Amniotic stem cell (primary cell): ENCODE measurements at regions not wholly inside any gene's neighbourhood (a gene's known extent, or its start where the extent isn't known, plus 50 kb on each side); places are given as distances from the start of the nearest gene placed in this dataset.
A peak's percentile ranks its signal among the peaks of the same experiment; 100 is the strongest.

Experiments
- DNase-seq: peaks from one replicate; lab custom pipeline; 2025; lab: John Stamatoyannopoulos, UW

- no peak for DNase-seq
Observed at GRCh38 chr1:181390410-181391077, 92.8 kb upstream of the CACNA1E start.

GRCh38 chr1:181391301-181391900 is 91.9 kb upstream of the CACNA1E start:
- DNase-seq, result no peak

GRCh38 chr1:181392133-181392532 is 91.2 kb upstream of the CACNA1E start:
- DNase-seq, result no peak

- DNase-seq, result no peak
Observed at GRCh38 chr1:181392613-181393220, 90.6 kb upstream of the CACNA1E start.

GRCh38 chr1:181394766-181395165 is 88.6 kb upstream of the CACNA1E start:
- DNase-seq, result no peak

DNA sequence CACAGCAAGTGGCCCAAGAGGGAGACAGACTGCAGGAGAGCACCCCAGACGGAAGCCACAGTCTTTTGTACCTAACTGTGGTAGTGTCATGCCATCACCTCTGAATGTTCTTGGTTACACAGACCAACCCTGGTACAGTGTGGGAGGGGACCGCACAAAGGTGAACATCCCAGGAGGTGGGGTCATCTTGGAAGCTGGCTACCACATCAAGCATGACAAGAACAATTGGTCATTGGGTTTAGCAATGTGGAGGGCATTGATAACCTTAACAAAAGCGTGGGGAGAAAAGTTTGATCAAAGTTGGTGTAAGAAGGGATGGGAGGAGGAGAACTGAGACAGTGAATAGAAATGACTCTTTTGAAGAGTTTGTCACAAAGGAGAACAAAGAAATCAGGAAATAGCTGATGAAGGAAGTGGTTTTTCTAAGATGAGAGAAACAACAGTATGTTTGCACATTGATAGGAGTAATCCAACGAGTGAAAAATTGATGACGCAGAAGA is 87.1 kb upstream of the CACNA1E start:
- DNase-seq, result no peak

- no peak for DNase-seq
Observed at GRCh38 chr1:181396811-181397210, 86.5 kb upstream of the CACNA1E start.

DNA sequence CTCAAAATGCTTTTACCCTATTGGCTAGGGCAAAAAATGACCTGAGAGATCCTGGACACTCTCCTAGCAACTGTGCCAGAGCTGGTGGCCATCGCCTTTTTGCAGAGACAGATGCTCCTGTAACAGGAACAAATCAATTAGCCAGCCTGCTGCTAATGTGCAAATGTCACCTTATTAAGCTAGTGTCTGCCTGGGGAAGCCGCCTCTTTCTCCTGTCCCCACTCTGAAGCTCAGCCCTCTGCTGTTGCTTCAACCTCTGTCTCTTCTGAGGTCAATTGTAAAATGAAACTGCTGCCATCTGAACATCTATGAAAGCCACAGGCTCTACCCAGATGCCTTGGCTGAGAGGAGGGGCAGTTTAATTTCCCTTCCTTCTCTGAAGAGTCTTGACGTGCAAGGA is 85.5 kb upstream of the CACNA1E start:
- no peak for DNase-seq

DNA sequence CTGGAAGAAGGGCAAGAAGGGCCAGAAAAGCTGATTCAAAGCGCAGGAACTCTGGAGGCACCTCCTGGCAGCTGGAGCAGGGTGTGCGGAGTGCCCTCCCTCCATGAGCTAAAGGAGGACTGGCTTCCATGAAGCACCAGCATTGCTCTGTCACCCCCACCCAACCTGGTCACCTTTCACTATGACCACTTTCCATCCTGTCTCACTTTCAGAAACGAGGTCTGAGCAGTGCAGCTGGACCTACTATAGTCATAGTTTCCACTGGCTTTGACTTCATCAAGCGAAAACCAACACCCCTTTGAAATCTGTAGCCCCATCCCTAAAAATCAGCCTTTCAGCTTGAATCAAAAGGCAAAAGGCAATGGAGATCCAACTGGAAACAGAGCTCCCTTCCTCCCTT is 84.8 kb upstream of the CACNA1E start:
- DNase-seq, result no peak

DNA sequence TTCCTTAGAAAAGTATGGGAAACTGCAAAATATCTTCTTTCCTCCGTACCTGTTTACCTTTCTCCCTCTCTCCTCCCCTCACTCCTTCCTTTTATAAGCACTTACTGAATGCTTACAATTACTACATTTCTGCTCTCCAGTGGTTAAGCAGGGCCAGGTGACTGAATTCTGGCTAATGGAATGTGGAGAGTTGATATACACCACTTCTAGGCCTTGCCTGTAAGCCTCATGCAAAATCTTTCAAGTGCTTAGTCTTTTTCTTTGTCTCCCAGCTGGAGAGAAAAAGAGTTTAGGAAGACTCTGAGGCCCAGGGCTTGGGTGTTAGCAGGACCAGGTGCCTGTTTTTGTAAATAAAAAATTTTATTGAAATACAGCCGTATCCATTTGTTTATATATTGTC is 77.7 kb upstream of the CACNA1E start:
- DNase-seq, result no peak

GRCh38 chr1:181406989-181407388 is 76.3 kb upstream of the CACNA1E start:
- DNase-seq, result no peak

- DNase-seq, result no peak
Observed at GRCh38 chr1:181409981-181410380, 73.3 kb upstream of the CACNA1E start.

DNA sequence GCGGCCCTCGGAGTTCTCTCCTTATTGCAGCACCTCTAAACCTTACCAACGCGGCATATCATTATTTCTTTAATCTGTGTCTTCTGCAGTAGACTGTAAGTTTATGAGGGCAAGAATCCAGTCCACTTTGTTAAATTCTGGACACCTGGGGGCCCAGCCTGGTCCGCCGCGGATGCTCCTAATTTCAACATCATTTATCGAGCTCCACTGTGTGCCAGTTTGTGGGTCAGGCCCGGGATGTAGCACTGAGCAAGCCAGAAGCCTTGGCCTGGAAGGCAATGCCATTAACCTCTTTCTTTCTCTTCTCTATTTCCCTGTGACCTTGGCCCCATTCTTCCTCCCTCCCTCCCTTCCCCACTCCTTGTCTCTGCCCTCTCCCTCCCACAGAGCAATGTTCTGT is 70.6 kb upstream of the CACNA1E start:
- no peak for DNase-seq

GRCh38 chr1:181413195-181413815 is 70.0 kb upstream of the CACNA1E start:
- DNase-seq, result no peak

DNA sequence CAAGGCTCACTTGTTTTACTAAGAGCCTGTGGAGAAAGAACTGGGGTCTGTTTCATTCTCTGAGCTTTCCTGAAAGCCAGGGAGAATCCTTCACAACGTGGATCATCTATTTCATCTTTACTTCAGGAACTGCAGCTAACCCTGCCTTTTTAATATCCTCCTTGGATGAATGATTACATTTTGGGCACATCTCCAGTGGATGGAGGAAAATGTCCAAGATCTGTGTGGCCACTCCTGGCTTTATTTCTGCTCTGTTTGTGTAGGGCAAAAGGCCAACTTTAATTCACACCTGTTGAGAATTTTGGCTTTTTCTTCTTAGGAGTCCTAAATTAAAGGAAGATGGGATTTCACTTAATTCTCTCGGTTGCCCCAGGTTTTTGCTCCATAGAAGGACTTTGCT is 69.5 kb upstream of the CACNA1E start:
- no peak for DNase-seq

- no peak for DNase-seq
Observed at GRCh38 chr1:181416268-181416860, 67.0 kb upstream of the CACNA1E start.

DNA sequence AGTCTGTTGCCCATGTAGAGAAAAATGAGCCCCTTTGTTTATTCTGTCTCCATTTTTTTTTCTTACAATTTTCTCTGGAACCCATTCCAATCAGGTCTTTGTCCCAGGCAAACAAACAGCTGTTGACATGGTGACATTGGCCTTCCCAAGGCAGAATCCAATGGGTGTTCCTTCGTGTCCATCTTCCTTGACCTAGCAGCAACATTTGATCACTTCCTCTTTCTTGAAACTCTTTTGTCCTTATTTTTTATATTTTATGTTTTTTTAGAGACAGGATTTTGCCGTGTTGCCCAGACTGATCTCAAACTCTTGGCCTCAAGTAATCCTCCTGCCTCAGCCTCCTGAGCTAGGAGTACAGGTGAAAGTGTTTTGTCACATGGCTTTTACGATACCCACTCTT is 65.4 kb upstream of the CACNA1E start:
- no peak for DNase-seq

DNA sequence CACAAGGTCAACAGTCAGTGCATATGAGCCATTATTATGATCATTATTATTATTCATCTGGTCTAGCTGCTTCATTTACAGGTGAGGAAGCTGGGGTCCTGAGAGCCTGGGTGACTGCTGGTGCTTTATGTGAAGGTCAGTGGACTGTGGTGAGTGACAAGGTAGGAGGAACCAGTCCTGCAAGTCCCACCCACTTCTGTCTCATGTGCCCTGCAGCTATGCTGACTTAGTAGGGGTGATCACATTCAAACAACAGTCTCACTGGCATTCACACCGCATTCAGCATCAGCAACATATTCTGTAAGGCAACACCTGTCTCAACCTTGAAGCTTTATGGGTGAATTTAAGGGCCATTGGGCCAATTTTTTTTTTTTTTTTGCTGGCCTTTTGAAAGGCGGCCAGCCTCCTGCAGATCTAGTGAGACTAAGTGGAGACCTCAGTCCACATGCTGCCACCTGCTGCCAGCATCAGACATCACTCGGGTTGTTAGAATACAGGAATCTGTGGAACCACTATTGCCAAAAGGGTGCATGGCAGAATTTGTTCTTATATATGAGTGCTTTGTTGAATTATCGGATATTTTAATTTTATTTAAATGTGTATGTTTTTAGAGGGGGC is 59.9 kb upstream of the CACNA1E start:
- DNase-seq, result no peak

DNA sequence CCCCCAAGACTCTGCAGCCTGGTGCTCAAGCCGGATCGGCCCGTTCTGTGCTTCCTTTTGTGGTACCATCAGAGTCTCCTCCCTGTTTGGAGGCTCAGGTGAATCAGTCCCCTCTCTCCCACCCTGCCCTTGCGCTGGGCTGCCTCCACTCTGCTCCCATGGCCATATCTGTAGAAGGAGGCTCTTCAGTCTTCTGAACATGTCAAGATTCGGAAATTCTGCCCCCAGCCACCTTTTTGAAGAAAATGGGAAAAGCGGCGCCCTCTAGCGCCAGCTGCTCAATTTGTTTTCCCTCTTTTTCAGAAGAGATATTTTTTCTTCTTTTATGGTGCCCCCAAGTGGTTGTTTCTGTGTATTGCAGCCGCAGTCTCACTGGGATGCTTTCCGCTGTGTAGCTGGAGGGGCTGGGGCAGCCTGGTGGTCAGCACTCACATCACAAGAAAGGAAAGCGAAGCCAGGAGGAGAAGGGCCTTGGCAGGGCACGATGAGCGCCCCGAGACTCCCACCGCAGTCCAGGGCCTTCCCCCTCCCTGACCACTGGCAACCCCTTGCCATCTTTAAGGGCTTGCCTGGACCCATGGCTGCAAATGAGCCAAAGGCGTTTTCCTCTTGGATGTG is 58.4 kb upstream of the CACNA1E start:
- DNase-seq, result peak; percentile 13

DNA sequence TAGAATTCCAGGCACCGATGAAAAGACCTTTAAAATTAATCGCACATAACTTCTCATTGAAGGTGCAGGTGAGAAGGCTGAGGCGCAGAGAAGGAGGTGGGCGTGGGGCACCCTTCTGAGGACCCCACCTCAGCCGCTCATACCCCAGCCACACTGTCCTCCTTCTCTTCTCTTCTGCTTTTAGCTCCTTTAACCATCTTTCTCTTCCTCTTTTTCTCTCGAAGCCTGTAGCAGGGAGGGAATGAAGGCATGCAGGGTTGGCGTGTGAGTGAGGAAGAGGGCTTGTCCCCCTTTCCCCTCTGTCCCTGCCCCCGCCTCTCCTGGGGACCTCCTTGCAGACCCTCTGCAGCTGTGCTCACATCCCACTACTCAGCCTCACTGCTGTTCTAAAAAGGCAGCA is 57.8 kb upstream of the CACNA1E start:
- no peak for DNase-seq

GRCh38 chr1:181429462-181429861 is 53.9 kb upstream of the CACNA1E start:
- DNase-seq, result no peak
